ENCODE measurements at regions not wholly inside any gene's neighbourhood (a gene's known extent, or its start where the extent isn't known, plus 50 kb on each side); places are given as distances from the start of the nearest gene placed in this dataset.

GRCh38 chr18:67644226-67644625 lies 127.7 kb upstream of the DSEL start:
- ATAC-seq (no peak), DNase-seq (ENCODE audit: low read depth, low spot score) (no peak)
- Histone ChIP-seq H3K9me3 (ENCODE audit: control insufficient read depth, insufficient read depth, low read depth, low read length) (no peaks in the 10 kb centered on the region), H3K27ac (ENCODE audit: low read length) (no peak overlapping the region), H3K27me3 (ENCODE audit: control insufficient read depth, insufficient read depth, low read length) (no peaks in the 10 kb centered on the region), H3K4me3 (ENCODE audit: low read depth in 2 of 2, low read length in 2 of 2) (no peak overlapping the region), H3K4me1 (ENCODE audit: control insufficient read depth, insufficient read depth, low read length) (no peaks in the 10 kb centered on the region), H3K36me3 (ENCODE audit: control insufficient read depth, insufficient read depth, low read length) (no peaks in the 10 kb centered on the region)
- ChIA-PET CTCF (no interaction called here), POLR2A (no interaction called here)
- no peak for TF ChIP-seq CTCF (IDR thresholded peaks at IDR 0.05)
- TF ChIP-seq SIN3A (IDR thresholded peaks at IDR 0.05; ENCODE audit: borderline replicate concordance, insufficient read depth, low read depth, low read length): no peak
- no peak for TF ChIP-seq POLR2AphosphoS5 (IDR thresholded peaks at IDR 0.05; ENCODE audit: low read depth, low read length)
- TF ChIP-seq TCF7L2 (IDR thresholded peaks at IDR 0.05; ENCODE audit: low read depth, low read length): no peak
- no peak for TF ChIP-seq REST (IDR thresholded peaks at IDR 0.05; ENCODE audit: insufficient read depth in 1 of 2, low read depth in 2 of 2, low read length in 1 of 2)
- in situ Hi-C loops (cut with HindIII; ENCODE audit: low pct_unique_long_range_greater_than_20kb, low sequenced_read_pairs): no loop called here
- BruUV-seq (replicated peaks): no TSS peak
- intact Hi-C loops (cut with micrococcal nuclease; ENCODE audit: unreplicated experiment): no loop called here

- Histone ChIP-seq H3K4me1 (ENCODE audit: control insufficient read depth, insufficient read depth, low read length) (no peaks in the 10 kb centered on the region), H3K27ac (ENCODE audit: low read length) (no peak overlapping the region), H3K36me3 (ENCODE audit: control insufficient read depth, insufficient read depth, low read length) (no peaks in the 10 kb centered on the region), H3K27me3 (ENCODE audit: control insufficient read depth, insufficient read depth, low read length) (no peaks in the 10 kb centered on the region), H3K4me3 (ENCODE audit: low read depth in 2 of 2, low read length in 2 of 2) (no peak overlapping the region), H3K9me3 (ENCODE audit: control insufficient read depth, insufficient read depth, low read depth, low read length) (no peaks in the 10 kb centered on the region)
- DNase-seq (ENCODE audit: low read depth, low spot score) (no peak), ATAC-seq (no peak)
- in situ Hi-C loops (cut with HindIII; ENCODE audit: low pct_unique_long_range_greater_than_20kb, low sequenced_read_pairs): no loop called here
- ChIA-PET CTCF (no interaction called here), POLR2A (no interaction called here)
- BruUV-seq (replicated peaks): no TSS peak
- TF ChIP-seq CTCF (IDR thresholded peaks at IDR 0.05) (no peak), SIN3A (IDR thresholded peaks at IDR 0.05; ENCODE audit: borderline replicate concordance, insufficient read depth, low read depth, low read length) (no peak), REST (IDR thresholded peaks at IDR 0.05; ENCODE audit: insufficient read depth in 1 of 2, low read depth in 2 of 2, low read length in 1 of 2) (no peak), POLR2AphosphoS5 (IDR thresholded peaks at IDR 0.05; ENCODE audit: low read depth, low read length) (no peak), TCF7L2 (IDR thresholded peaks at IDR 0.05; ENCODE audit: low read depth, low read length) (no peak)
- intact Hi-C loops (cut with micrococcal nuclease; ENCODE audit: unreplicated experiment): no loop called here
Measured at GRCh38 chr18:67639872-67640271, 123.4 kb upstream of the DSEL start.
